WERI-Rb-1 (cell line): ENCODE measurements at regions not wholly inside any gene's neighbourhood (a gene's known extent, or its start where the extent isn't known, plus 50 kb on each side); places are given as distances from the start of the nearest gene placed in this dataset.
A peak's percentile ranks its signal among the peaks of the same experiment; 100 is the strongest.

Experiments
- DNase-seq: peaks from one replicate; pipeline ENCODE4 v3.0.0-alpha.2; 2020
- H3K27ac ChIP-seq: fragments of 250-450 bp; sonication (Bioruptor Pico); 2 replicates; pipeline ENCODE4 v1.5.1; 2020; ENCODE audit warnings: mild to moderate bottlenecking, moderate library complexity
- H3K27me3 ChIP-seq: fragments of 250-450 bp; sonication (Bioruptor Pico); 2 replicates; pipeline ENCODE4 v1.5.1; 2021; ENCODE audit warnings: mild to moderate bottlenecking, low read depth, moderate library complexity; ENCODE audit not compliant: insufficient read depth, severe bottlenecking
- H3K36me3 ChIP-seq: fragments of 250-450 bp; sonication (Bioruptor Pico); 2 replicates; pipeline ENCODE4 v1.5.1; 2020; ENCODE audit warnings: mild to moderate bottlenecking, moderate library complexity
- H3K4me3 ChIP-seq: 2 replicates; pipeline ENCODE4 v1.5.1; 2011; ENCODE audit warnings: low read depth, mild to moderate bottlenecking, control low read depth, low read length
- H3K9me3 ChIP-seq: fragments of 250-450 bp; sonication (Bioruptor Pico); 2 replicates; pipeline ENCODE4 v1.5.1; 2021; ENCODE audit warnings: mild to moderate bottlenecking, moderate library complexity; ENCODE audit not compliant: severe bottlenecking
- CTCF ChIP-seq: IDR thresholded peaks from 2 replicates; pipeline ENCODE4 v1.5.1; 2011; ENCODE audit warnings: low read depth, mild to moderate bottlenecking, control low read depth, inconsistent platforms, low read length

GRCh38 chr6:101000341-101000740 is 119.2 kb upstream of the ASCC3 start:
- DNase-seq, result no peak
- no peaks in the 10 kb centered on the region for H3K27me3 ChIP-seq
- H3K27ac ChIP-seq, result no peak overlapping the region
- TF ChIP-seq CTCF, result no peak
- no peak overlapping the region for H3K4me3 ChIP-seq
- H3K9me3 ChIP-seq, result no peaks in the 10 kb centered on the region
- no peaks in the 10 kb centered on the region for H3K36me3 ChIP-seq

GRCh38 chr6:101001012-101001411 is 119.9 kb upstream of the ASCC3 start:
- no peak for DNase-seq
- H3K4me3 ChIP-seq, result no peak overlapping the region
- H3K9me3 ChIP-seq, result no peaks in the 10 kb centered on the region
- H3K27me3 ChIP-seq, result no peaks in the 10 kb centered on the region
- no peaks in the 10 kb centered on the region for H3K36me3 ChIP-seq
- H3K27ac ChIP-seq, result no peak overlapping the region
- TF ChIP-seq CTCF, result no peak

- Histone ChIP-seq H3K27me3 (no peaks in the 10 kb centered on the region), H3K27ac (no peak overlapping the region), H3K4me3 (no peak overlapping the region), H3K9me3 (no peaks in the 10 kb centered on the region), H3K36me3 (no peaks in the 10 kb centered on the region)
- no peak for DNase-seq
- no peak for TF ChIP-seq CTCF
These were observed 120.5 kb upstream of the ASCC3 start for GRCh38 chr6:101001607-101002006.

GRCh38 chr6:101003075-101003474 is 121.9 kb upstream of the ASCC3 start:
- H3K27me3 ChIP-seq, result no peaks in the 10 kb centered on the region
- no peaks in the 10 kb centered on the region for H3K36me3 ChIP-seq
- TF ChIP-seq CTCF, result no peak
- no peaks in the 10 kb centered on the region for H3K9me3 ChIP-seq
- H3K27ac ChIP-seq, result no peak overlapping the region
- DNase-seq, result no peak
- H3K4me3 ChIP-seq, result no peak overlapping the region

- no peaks in the 10 kb centered on the region for H3K9me3 ChIP-seq
- H3K4me3 ChIP-seq, result no peak overlapping the region
- no peak overlapping the region for H3K27ac ChIP-seq
- no peak for DNase-seq
- H3K36me3 ChIP-seq, result no peaks in the 10 kb centered on the region
- TF ChIP-seq CTCF, result no peak
- no peaks in the 10 kb centered on the region for H3K27me3 ChIP-seq
These were observed 130.1 kb upstream of the ASCC3 start for GRCh38 chr6:101011186-101011585.

GRCh38 chr6:101013612-101014195 is 132.6 kb upstream of the ASCC3 start:
- Histone ChIP-seq H3K27me3 (no peaks in the 10 kb centered on the region), H3K27ac (peak overlapping the region; percentile 26; the same call in 1 of the 2 replicates), H3K36me3 (no peaks in the 10 kb centered on the region), H3K9me3 (no peaks in the 10 kb centered on the region), H3K4me3 (no peak overlapping the region)
- TF ChIP-seq CTCF, result no peak
- DNase-seq, result peak; percentile 19
